HCT116 (cell line): ENCODE measurements at regions not wholly inside any gene's neighbourhood (a gene's known extent, or its start where the extent isn't known, plus 50 kb on each side); places are given as distances from the start of the nearest gene placed in this dataset.

Experiments used
- ATAC-seq: fragments of 200-7000 bp; cut with Tn5 transposase; 2 replicates; pipeline ENCODE4 v1.9.1; 2020; ENCODE audit warnings: mild to moderate bottlenecking, moderate library complexity
- BruUV-seq: library from RNA; stranded (reverse); fragments of 400-500 nt; replicated peaks from 2 replicates; lab custom pipeline; 2021; lab: Mats Ljungman, UMichigan
- CTCF ChIA-PET: fragments of 300-600 bp; sonication (Branson Sonifier 250); formaldehyde crosslinking; loops from one replicate; lab custom pipeline; 2021; ENCODE audit warnings: antibody characterized with exemption; lab: Charles Lee
- POLR2A ChIA-PET: fragments of 300-600, 350-600 bp; sonication (Branson Sonifier 250); formaldehyde crosslinking; loops from one replicate; lab custom pipeline; 2021; ENCODE audit warnings: antibody characterized with exemption; lab: Charles Lee
- RAD21 ChIA-PET, 2 experiments: fragments of 300-600 bp; sonication (Branson Sonifier 250); formaldehyde crosslinking; loops; one replicate each; lab custom pipeline; 2023; ENCODE audit warnings: low total read pairs in 2 of 2; ENCODE audit not compliant: uncharacterized antibody in 2 of 2, unreplicated experiment in 2 of 2, low non-redundant PET in 1 of 2; lab: Charles Lee
- DNase-seq: peaks from one replicate; pipeline ENCODE4 v3.0.0-alpha.2; 2010; ENCODE audit warnings: low read depth, low spot score
- H2AFZ ChIP-seq: fragments of 200-600 bp; shearing (Covaris generic), sonication (generic); 2 replicates; pipeline ENCODE4 v1.6.1; 2017; ENCODE audit warnings: low read depth, mixed run types, mixed read lengths, antibody characterized with exemption, low read length; ENCODE audit not compliant: poor library complexity, severe bottlenecking
- H3K27ac ChIP-seq: 2 replicates; pipeline ENCODE4 v1.5.1; 2012; ENCODE audit warnings: low read depth, low read length
- H3K27me3 ChIP-seq: fragments of 200-600 bp; sonication (generic); 2 replicates; pipeline ENCODE4 v1.6.1; 2016; ENCODE audit warnings: mixed run types, low read length, mixed read lengths; ENCODE audit not compliant: insufficient read depth
- H3K36me3 ChIP-seq, 2 experiments: fragments of 200-500 bp in 1 of 2; fragments of 200-600 bp in 1 of 2; sonication (Bioruptor generic) in 1 of 2; sonication (generic) in 1 of 2; 2 replicates each; pipeline versions ENCODE4 v1.5.1 to v1.6.1; 2014 to 2016; ENCODE audit warnings: low read length in 2 of 2, inconsistent platforms in 1 of 2, mixed read lengths in 1 of 2, mixed run types in 1 of 2; ENCODE audit not compliant: insufficient read depth in 2 of 2, control insufficient read depth in 1 of 2
- H3K4me1 ChIP-seq, 2 experiments: fragments of 200-600 bp in 1 of 2; sonication (generic) in 1 of 2; 2 replicates each; pipeline versions ENCODE4 v1.5.1 to v1.6.1; 2012 to 2017; ENCODE audit warnings: low read length in 2 of 2, inconsistent platforms in 1 of 2, mild to moderate bottlenecking in 1 of 2, mixed read lengths in 1 of 2, mixed run types in 1 of 2, moderate library complexity in 1 of 2; ENCODE audit not compliant: insufficient read depth in 2 of 2, control insufficient read depth in 1 of 2
- H3K4me2 ChIP-seq: fragments of 200-600 bp; sonication (generic); 2 replicates; pipeline ENCODE4 v1.6.1; 2017; ENCODE audit warnings: mixed run types, low read length, mixed read lengths
- H3K4me3 ChIP-seq, 2 experiments: fragments of 200-600 bp in 1 of 2; sonication (generic) in 1 of 2; replicated peaks in 1 of 2; 2 replicates each; pipeline ENCODE4 v1.5.1; 2011 to 2016; ENCODE audit warnings: low read length in 2 of 2, control low read depth in 1 of 2, low read depth in 1 of 2, mild to moderate bottlenecking in 1 of 2, mixed read lengths in 1 of 2, mixed run types in 1 of 2
- H3K79me2 ChIP-seq: fragments of 200-600 bp; sonication (generic); 2 replicates; pipeline ENCODE4 v1.6.1; 2017; ENCODE audit warnings: mild to moderate bottlenecking, mixed run types, low read length, moderate library complexity, mixed read lengths; ENCODE audit not compliant: insufficient read depth
- H3K9ac ChIP-seq: fragments of 200-600 bp; sonication (generic); 2 replicates; pipeline ENCODE4 v1.6.1; 2016; ENCODE audit warnings: low read length, mixed read lengths
- H3K9me2 ChIP-seq: fragments of 200-600 bp; sonication (generic), shearing (Covaris generic); 2 replicates; pipeline ENCODE4 v1.6.1; 2017; ENCODE audit warnings: mixed run types, mild to moderate bottlenecking, moderate library complexity; ENCODE audit not compliant: insufficient read depth
- H3K9me3 ChIP-seq, 2 experiments: fragments of 200-500 bp in 1 of 2; fragments of 200-600 bp in 1 of 2; sonication (Bioruptor generic) in 1 of 2; sonication (generic) in 1 of 2; 2 replicates each; pipeline ENCODE4 v1.6.1; 2014 to 2017; ENCODE audit warnings: low read length in 2 of 2, mixed read lengths in 2 of 2, inconsistent platforms in 1 of 2, low read depth in 1 of 2, mild to moderate bottlenecking in 1 of 2, mixed run types in 1 of 2, moderate library complexity in 1 of 2; ENCODE audit not compliant: control insufficient read depth in 1 of 2, insufficient read depth in 1 of 2
- H4K20me1 ChIP-seq: fragments of 200-600 bp; sonication (generic), shearing (Covaris generic); 2 replicates; pipeline ENCODE4 v1.6.1; 2017; ENCODE audit warnings: mixed run types, mild to moderate bottlenecking, moderate library complexity; ENCODE audit not compliant: insufficient read depth
- ATF3 ChIP-seq: IDR thresholded peaks from 2 replicates; pipeline ENCODE4 v1.6.1; 2012
- CTCF ChIP-seq, 3 experiments: fragments of 200-600 bp in 1 of 3; sonication (generic) in 1 of 3; IDR thresholded peaks in 2 of 3; conservative IDR thresholded peaks in 1 of 3; 2 replicates each; pipeline ENCODE4 v1.5.1; 2012 to 2017; ENCODE audit warnings: low read depth in 2 of 3, low read length in 2 of 3, antibody characterized with exemption in 1 of 3, borderline replicate concordance in 1 of 3, control low read depth in 1 of 3, mild to moderate bottlenecking in 1 of 3, mixed read lengths in 1 of 3, mixed run types in 1 of 3, moderate library complexity in 1 of 3; ENCODE audit not compliant: insufficient read depth in 1 of 3
- FOSL1 ChIP-seq: IDR thresholded peaks from 2 replicates; pipeline ENCODE4 v1.6.1; 2012; ENCODE audit warnings: low read depth
- MAX ChIP-seq: IDR thresholded peaks from 2 replicates; pipeline ENCODE4 v1.6.1; 2012
- SIN3A ChIP-seq: IDR thresholded peaks from 2 replicates; pipeline ENCODE4 v1.6.1; 2012; ENCODE audit warnings: low read depth
- ZFX ChIP-seq: fragments of 450-650 bp; IDR thresholded peaks from 2 replicates; pipeline ENCODE4 v1.6.1; 2017
- intact Hi-C: fragments of 100-400 bp; cut with micrococcal nuclease; formaldehyde crosslinking; loops from 2 replicates; pipeline ENCODE4 v1.10.0; 2022

- H3K4me1 ChIP-seq = no peaks in the 10 kb centered on the region
- H3K9me3 ChIP-seq = no peaks in the 10 kb centered on the region
- H3K4me2 ChIP-seq = no peak overlapping the region
- H3K79me2 ChIP-seq = no peaks in the 10 kb centered on the region
- no peaks in the 10 kb centered on the region for H3K9me2 ChIP-seq
- H2AFZ ChIP-seq = no peak overlapping the region
- ChIA-PET POLR2A (no interaction called here), CTCF (no interaction called here), RAD21 (no interaction called here)
- H3K9ac ChIP-seq = no peak overlapping the region
- intact Hi-C loops = no loop called here
- no TSS peak for BruUV-seq
- ATAC-seq = no peak
- H4K20me1 ChIP-seq = no peaks in the 10 kb centered on the region
- TF ChIP-seq SIN3A (no peak), ZFX (no peak), ATF3 (no peak)
- no peak overlapping the region for H3K27ac ChIP-seq
- no peaks in the 10 kb centered on the region for H3K36me3 ChIP-seq
- H3K27me3 ChIP-seq = no peaks in the 10 kb centered on the region
- no peak overlapping the region for H3K4me3 ChIP-seq
- DNase-seq = no peak
These were observed 460.0 kb upstream of the TBL1XR1 start for GRCh38 chr3:177657243-177657642.

GRCh38 chr3:177658354-177658753, 461.1 kb upstream of the TBL1XR1 start:
- TF ChIP-seq FOSL1 (no peak), CTCF (IDR thresholded peaks at IDR 0.05 in 2 of 3, conservative IDR thresholded peaks at IDR 0.05 in 1 of 3; ENCODE audit: borderline replicate concordance in 1 of 3, insufficient read depth in 1 of 3, low read depth in 2 of 3, low read length in 2 of 3) (no peak), MAX (no peak)
- Histone ChIP-seq H3K4me2 (no peak overlapping the region), H3K9ac (no peak overlapping the region), H3K9me3 (no peaks in the 10 kb centered on the region), H3K4me1 (no peaks in the 10 kb centered on the region), H3K27me3 (no peaks in the 10 kb centered on the region), H2AFZ (no peak overlapping the region), H3K27ac (no peak overlapping the region), H4K20me1 (no peaks in the 10 kb centered on the region), H3K9me2 (no peaks in the 10 kb centered on the region), H3K36me3 (no peaks in the 10 kb centered on the region), H3K4me3 (no peak overlapping the region), H3K79me2 (no peaks in the 10 kb centered on the region)
- intact Hi-C loops = no loop called here
- no TSS peak for BruUV-seq
- CTCF ChIA-PET = no interaction called here
- RAD21 ChIA-PET = no interaction called here
- DNase-seq (no peak), ATAC-seq (no peak)
- POLR2A ChIA-PET = no interaction called here
